ENCODE measurements at regions not wholly inside any gene's neighbourhood (a gene's known extent, or its start where the extent isn't known, plus 50 kb on each side); places are given as distances from the start of the nearest gene placed in this dataset.
"Not testable (repeated sequence)": the region's sequence is repeated elsewhere in the genome, so short reads cannot be mapped to it uniquely, and the experiment has no call there.

DNA sequence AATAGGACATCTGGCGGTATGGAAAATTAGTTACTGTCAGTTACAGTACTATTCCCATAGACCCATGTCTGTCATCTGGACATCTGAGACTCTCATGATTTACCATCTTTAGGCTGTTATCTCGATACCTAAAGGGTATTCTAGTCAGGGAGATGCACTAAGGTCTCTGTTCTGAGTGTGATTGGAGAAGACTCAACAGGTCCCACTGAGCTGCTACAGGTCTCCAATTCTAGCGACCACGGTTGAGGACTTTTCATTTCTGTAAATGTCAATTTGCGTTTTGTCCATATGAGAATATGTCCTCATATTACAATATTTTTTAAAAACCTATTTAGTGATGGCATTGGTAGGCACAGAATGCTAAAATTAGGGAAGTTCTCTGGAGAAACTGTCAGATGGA lies 1160.2 kb downstream of the TMEM121 start:
- Histone ChIP-seq H4K20me1 (ENCODE audit: insufficient read depth) (no peaks in the 10 kb centered on the region), H3K4me3 (no peak overlapping the region), H3K9me3 (ENCODE audit: low read depth) (no peaks in the 10 kb centered on the region), H3K9ac (no peak overlapping the region), H3K4me2 (ENCODE audit: unreplicated experiment) (no peak overlapping the region), H3K27me3 (replicated peaks; ENCODE audit: insufficient read depth) (no peaks in the 10 kb centered on the region), H2AFZ (no peak overlapping the region), H3K79me2 (ENCODE audit: insufficient read depth) (no peaks in the 10 kb centered on the region), H3F3A (ENCODE audit: insufficient read depth) (no peaks in the 10 kb centered on the region), H3K9me2 (ENCODE audit: insufficient read depth) (no peaks in the 10 kb centered on the region), H3K27ac (no peak overlapping the region), H3K36me3 (ENCODE audit: low read depth) (no peaks in the 10 kb centered on the region), H3K4me1 (ENCODE audit: insufficient read depth) (no peaks in the 10 kb centered on the region)
- TF ChIP-seq EZH2 (IDR thresholded peaks at IDR 0.05; ENCODE audit: insufficient read depth, poor library complexity, severe bottlenecking) (no peak), EZH2phosphoT487 (IDR thresholded peaks at IDR 0.05; ENCODE audit: insufficient read depth, low read depth) (no peak)
- 19 to 21% methylated on average over 5 of the region's 5 CpGs for WGBS, 2 experiments (ENCODE audit: low coverage in 1 of 2, low lambda C conversion rate in 2 of 2, missing lambda C conversion rate in 2 of 2)
- in situ Hi-C loops (cut with MboI), result no loop called here
- no peak for DNase-seq

DNA sequence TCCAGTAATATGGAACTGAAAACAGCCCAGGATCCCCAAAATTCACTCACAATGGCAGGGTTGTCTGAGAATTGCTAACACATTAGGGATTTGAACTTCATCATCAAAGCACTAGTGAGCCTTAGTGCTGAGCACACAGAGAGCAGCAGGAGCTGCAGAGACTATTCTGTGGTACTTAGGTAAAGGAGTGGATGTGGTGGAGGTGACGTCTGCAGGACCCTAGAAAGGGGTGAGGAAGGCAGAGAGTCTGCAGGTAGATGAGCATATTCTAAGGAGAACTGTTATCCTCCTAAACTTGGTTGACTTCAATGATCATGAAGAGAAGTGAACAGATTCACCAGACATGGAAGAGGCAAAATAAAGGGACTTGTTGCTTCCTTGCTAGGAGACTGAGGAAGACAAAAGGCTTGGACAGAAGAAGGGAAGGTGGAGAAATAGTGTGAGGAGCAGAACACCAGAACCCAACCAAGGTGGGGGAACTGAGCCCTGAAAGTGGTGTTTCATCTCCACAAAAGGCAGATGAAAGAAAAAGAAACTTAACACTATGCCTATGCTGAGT lies 1164.0 kb downstream of the TMEM121 start:
- no peaks in the 10 kb centered on the region for H3K9me2 ChIP-seq (ENCODE audit: insufficient read depth)
- H3K4me1 ChIP-seq (ENCODE audit: insufficient read depth), result no peaks in the 10 kb centered on the region
- no peak overlapping the region for H3K27ac ChIP-seq
- H3K79me2 ChIP-seq (ENCODE audit: insufficient read depth), result no peaks in the 10 kb centered on the region
- in situ Hi-C loops (cut with MboI), result no loop called here
- H3K36me3 ChIP-seq (ENCODE audit: low read depth), result no peaks in the 10 kb centered on the region
- no peaks in the 10 kb centered on the region for H3F3A ChIP-seq (ENCODE audit: insufficient read depth)
- H3K9me3 ChIP-seq (ENCODE audit: low read depth), result no peaks in the 10 kb centered on the region
- no peaks in the 10 kb centered on the region for H3K27me3 ChIP-seq (replicated peaks; ENCODE audit: insufficient read depth)
- DNase-seq, result no peak
- no peak overlapping the region for H3K4me3 ChIP-seq
- no peak for TF ChIP-seq EZH2 (IDR thresholded peaks at IDR 0.05; ENCODE audit: insufficient read depth, poor library complexity, severe bottlenecking)
- no peak for TF ChIP-seq EZH2phosphoT487 (IDR thresholded peaks at IDR 0.05; ENCODE audit: insufficient read depth, low read depth)
- H4K20me1 ChIP-seq (ENCODE audit: insufficient read depth), result no peaks in the 10 kb centered on the region
- no peak overlapping the region for H3K9ac ChIP-seq
- 0% methylated on average over 1 of the region's 1 CpG for WGBS, 2 experiments (ENCODE audit: low coverage in 1 of 2, low lambda C conversion rate in 2 of 2, missing lambda C conversion rate in 2 of 2)
- no peak overlapping the region for H2AFZ ChIP-seq
- H3K4me2 ChIP-seq (ENCODE audit: unreplicated experiment), result no peak overlapping the region

DNA sequence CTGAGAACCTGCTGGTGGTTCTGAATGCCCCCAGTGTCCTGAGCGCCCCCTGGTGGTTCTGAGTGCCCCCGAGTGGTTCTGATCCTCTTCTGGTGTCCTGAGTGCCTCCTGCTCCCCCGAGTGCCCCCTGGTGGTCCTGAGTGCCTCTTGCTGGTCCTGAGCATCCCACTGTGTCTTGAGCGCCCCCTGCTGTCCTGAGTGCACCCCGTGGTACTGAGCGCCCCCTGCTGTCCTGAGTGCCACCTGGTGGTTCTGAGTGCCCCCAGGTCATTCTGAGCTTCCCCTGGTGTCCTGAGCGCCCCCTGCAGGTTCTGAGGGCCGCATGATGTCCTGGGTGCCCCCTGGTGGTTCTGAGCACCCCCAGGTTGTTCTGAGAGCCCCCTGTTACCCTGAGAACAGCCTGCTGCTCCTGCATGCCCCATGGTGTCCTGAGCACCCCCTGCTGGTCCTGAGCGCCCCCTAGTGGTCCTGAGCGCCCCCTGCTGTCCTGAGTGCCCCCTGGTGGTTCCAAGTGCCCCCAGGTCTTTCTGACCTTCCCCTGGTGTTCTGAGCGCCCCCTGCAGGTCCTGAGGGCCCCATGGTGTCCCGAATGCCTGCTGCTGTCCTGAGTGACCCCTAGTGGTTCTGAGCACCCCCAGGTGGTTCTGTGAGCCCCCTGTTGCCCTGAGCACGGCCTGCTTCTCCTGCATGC lies 1165.4 kb downstream of the TMEM121 start:
- no peaks in the 10 kb centered on the region for H3K36me3 ChIP-seq (ENCODE audit: low read depth)
- no peak overlapping the region for H3K4me2 ChIP-seq (ENCODE audit: unreplicated experiment)
- H4K20me1 ChIP-seq (ENCODE audit: insufficient read depth), result no peaks in the 10 kb centered on the region
- no peaks in the 10 kb centered on the region for H3K79me2 ChIP-seq (ENCODE audit: insufficient read depth)
- in situ Hi-C loops (cut with MboI), result no loop called here
- H3K9me3 ChIP-seq (ENCODE audit: low read depth), result no peaks in the 10 kb centered on the region
- H2AFZ ChIP-seq, result no peak overlapping the region
- H3K4me3 ChIP-seq, result no peak overlapping the region
- no peak for TF ChIP-seq EZH2phosphoT487 (IDR thresholded peaks at IDR 0.05; ENCODE audit: insufficient read depth, low read depth)
- TF ChIP-seq EZH2 (IDR thresholded peaks at IDR 0.05; ENCODE audit: insufficient read depth, poor library complexity, severe bottlenecking), result no peak
- H3F3A ChIP-seq (ENCODE audit: insufficient read depth), result no peaks in the 10 kb centered on the region
- H3K27ac ChIP-seq, result no peak overlapping the region
- H3K4me1 ChIP-seq (ENCODE audit: insufficient read depth), result no peaks in the 10 kb centered on the region
- H3K9ac ChIP-seq, result no peak overlapping the region
- no peaks in the 10 kb centered on the region for H3K27me3 ChIP-seq (replicated peaks; ENCODE audit: insufficient read depth)
- DNase-seq, result peak; percentile 0
- no peaks in the 10 kb centered on the region for H3K9me2 ChIP-seq (ENCODE audit: insufficient read depth)
- WGBS, 2 experiments (ENCODE audit: low coverage in 1 of 2, low lambda C conversion rate in 2 of 2, missing lambda C conversion rate in 2 of 2), result 40 to 45% methylated on average over 8 to 13 of the region's 13 CpGs

DNA sequence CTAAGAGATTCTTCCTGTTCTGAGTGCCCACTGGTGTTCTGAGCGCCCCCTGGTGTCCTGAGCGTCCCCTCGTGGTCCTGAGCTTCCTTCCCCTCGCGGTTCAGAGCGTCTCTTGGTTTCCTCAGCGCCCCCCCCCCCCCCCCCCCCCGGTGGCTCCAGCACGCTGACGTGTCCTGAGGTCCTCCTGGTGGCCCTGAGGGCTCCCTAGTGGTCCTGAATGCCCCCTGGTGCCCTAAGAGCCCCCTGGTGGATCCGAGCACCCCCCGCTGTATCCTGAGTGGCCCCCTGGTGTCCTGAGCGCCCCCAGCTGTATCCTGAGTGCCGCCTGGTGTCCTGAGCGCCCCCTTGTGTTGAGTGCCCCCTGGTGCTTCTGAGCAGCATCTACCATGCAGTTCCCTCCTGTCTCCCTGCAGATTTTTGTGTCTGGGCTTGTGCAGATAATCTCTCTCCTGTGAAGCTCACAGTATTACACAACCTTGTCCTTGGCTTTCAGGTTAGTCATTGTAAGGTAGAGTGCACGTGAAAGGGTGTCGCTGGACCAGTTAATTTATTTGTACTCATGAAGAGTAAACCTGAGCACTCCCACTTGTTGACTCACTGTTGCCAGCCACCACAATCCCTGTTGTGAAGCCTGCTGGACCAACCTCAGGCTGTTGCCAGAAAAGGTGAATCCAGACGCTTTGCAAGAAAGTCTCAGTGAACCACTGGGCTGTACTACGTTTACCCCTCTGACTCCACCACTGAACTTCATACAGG lies 1168.4 kb downstream of the TMEM121 start:
- WGBS, 2 experiments (ENCODE audit: low coverage in 1 of 2, low lambda C conversion rate in 2 of 2, missing lambda C conversion rate in 2 of 2), result 23 to 24% methylated on average over 6 to 19 of the region's 19 CpGs
- in situ Hi-C loops (cut with MboI), result no loop called here
- Histone ChIP-seq H3K4me3 (no peak overlapping the region), H3K36me3 (ENCODE audit: low read depth) (no peaks in the 10 kb centered on the region), H3K4me2 (ENCODE audit: unreplicated experiment) (no peak overlapping the region), H3K9ac (no peak overlapping the region), H3F3A (ENCODE audit: insufficient read depth) (no peaks in the 10 kb centered on the region), H3K4me1 (ENCODE audit: insufficient read depth) (no peaks in the 10 kb centered on the region), H2AFZ (no peak overlapping the region), H4K20me1 (ENCODE audit: insufficient read depth) (no peaks in the 10 kb centered on the region), H3K9me3 (ENCODE audit: low read depth) (no peaks in the 10 kb centered on the region), H3K9me2 (ENCODE audit: insufficient read depth) (no peaks in the 10 kb centered on the region), H3K27ac (no peak overlapping the region), H3K79me2 (ENCODE audit: insufficient read depth) (no peaks in the 10 kb centered on the region), H3K27me3 (replicated peaks; ENCODE audit: insufficient read depth) (no peaks in the 10 kb centered on the region)
- TF ChIP-seq EZH2phosphoT487 (IDR thresholded peaks at IDR 0.05; ENCODE audit: insufficient read depth, low read depth) (no peak), EZH2 (IDR thresholded peaks at IDR 0.05; ENCODE audit: insufficient read depth, poor library complexity, severe bottlenecking) (no peak)
- no peak for DNase-seq

DNA sequence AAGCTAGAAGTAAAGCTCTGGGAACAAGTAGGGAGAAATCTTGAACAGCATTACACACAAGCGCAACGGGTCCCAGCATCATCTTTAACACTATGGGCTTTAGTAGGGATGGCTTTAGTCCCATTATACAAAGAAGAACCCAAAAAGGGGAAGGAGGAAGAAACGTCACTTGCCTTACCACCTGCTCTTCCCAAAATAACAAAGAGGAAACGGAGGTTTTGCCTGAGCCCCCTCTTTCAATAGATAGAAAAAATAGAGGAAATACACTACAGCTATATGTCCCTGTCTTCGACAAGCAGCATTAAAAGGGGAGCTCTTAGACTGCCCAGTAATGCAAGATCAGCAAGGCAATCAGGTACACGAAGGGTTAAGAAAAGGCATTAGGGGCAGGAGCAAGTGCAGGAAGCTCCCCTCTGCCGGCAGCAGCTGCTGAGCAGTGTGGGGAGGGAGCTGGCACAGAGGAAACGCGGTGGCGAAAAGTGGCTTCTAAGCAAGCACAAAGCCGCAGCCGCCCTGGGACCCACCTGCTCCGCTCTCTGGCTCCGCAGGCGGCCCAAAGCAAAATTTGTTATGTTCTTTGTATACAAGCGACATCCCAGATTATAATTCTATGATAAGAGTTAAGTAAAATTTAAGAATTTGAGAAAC lies 1172.4 kb downstream of the TMEM121 start:
- H4K20me1 ChIP-seq (ENCODE audit: insufficient read depth); H2AFZ ChIP-seq; DNase-seq; H3K9ac ChIP-seq; H3K27ac ChIP-seq; H3F3A ChIP-seq (ENCODE audit: insufficient read depth); H3K9me2 ChIP-seq (ENCODE audit: insufficient read depth); H3K4me1 ChIP-seq (ENCODE audit: insufficient read depth); H3K9me3 ChIP-seq (ENCODE audit: low read depth); H3K79me2 ChIP-seq (ENCODE audit: insufficient read depth); H3K4me3 ChIP-seq; H3K36me3 ChIP-seq (ENCODE audit: low read depth); H3K4me2 ChIP-seq (ENCODE audit: unreplicated experiment); H3K27me3 ChIP-seq (replicated peaks; ENCODE audit: insufficient read depth); in situ Hi-C loops (cut with MboI): not testable (repeated sequence)
- 43% methylated on average over 10 to 14 of the region's 16 CpGs for whole genome bisulfite sequencing, 2 experiments (ENCODE audit: low coverage in 1 of 2, low lambda C conversion rate in 2 of 2, missing lambda C conversion rate in 2 of 2)

DNA sequence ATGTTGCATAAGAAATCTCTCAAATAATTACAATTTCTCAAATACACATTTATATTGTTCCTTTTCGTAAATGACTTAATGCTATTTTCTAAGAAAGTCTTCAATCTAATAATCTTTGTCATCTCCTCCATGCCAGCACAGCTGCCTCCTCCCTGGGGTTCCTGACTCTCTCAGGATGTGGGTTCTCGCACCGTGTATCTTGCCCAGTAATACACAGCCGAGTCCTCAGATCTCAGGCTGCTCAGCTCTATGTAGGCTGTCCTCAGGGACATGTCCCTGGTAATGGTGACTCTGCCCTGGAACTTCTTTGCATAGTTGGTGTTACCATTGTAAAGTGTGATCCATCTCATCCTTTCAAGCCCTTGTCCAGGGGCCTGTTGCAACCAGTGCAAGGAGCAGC lies 1177.3 kb downstream of the TMEM121 start:
- H3K9me2 ChIP-seq (ENCODE audit: insufficient read depth); DNase-seq; H3K36me3 ChIP-seq (ENCODE audit: low read depth); H3K4me1 ChIP-seq (ENCODE audit: insufficient read depth); H4K20me1 ChIP-seq (ENCODE audit: insufficient read depth); H3K9me3 ChIP-seq (ENCODE audit: low read depth); H3K4me2 ChIP-seq (ENCODE audit: unreplicated experiment); H3K27ac ChIP-seq; H2AFZ ChIP-seq; H3K79me2 ChIP-seq (ENCODE audit: insufficient read depth); H3F3A ChIP-seq (ENCODE audit: insufficient read depth); H3K9ac ChIP-seq; H3K27me3 ChIP-seq (replicated peaks; ENCODE audit: insufficient read depth); in situ Hi-C loops (cut with MboI); H3K4me3 ChIP-seq: not testable (repeated sequence)
- WGBS, 2 experiments (ENCODE audit: low coverage in 1 of 2, low lambda C conversion rate in 2 of 2, missing lambda C conversion rate in 2 of 2), result 22 to 37% methylated on average over 2 to 4 of the region's 4 CpGs
